Nephron (organoid): ENCODE measurements at regions not wholly inside any gene's neighbourhood (a gene's known extent, or its start where the extent isn't known, plus 50 kb on each side); places are given as distances from the start of the nearest gene placed in this dataset.
"Not testable (repeated sequence)": the region's sequence is repeated elsewhere in the genome, so short reads cannot be mapped to it uniquely, and the experiment has no call there.

Experiments used
- H3K27ac Mint-ChIP-seq, 3 experiments: 2 replicates each; pipeline ENCODE4 v1.8.0; 2020; ENCODE audit warnings: mixed read lengths in 3 of 3, mild to moderate bottlenecking in 2 of 3, moderate library complexity in 1 of 3
- H3K27me3 Mint-ChIP-seq: 2 replicates; pipeline ENCODE4 v1.8.0; 2021; ENCODE audit warnings: low read depth, mild to moderate bottlenecking, moderate library complexity, mixed read lengths
- H3K36me3 Mint-ChIP-seq: 2 replicates; pipeline ENCODE4 v1.8.0; 2020; ENCODE audit warnings: low read depth, mixed read lengths
- H3K4me1 Mint-ChIP-seq: 2 replicates; pipeline ENCODE4 v1.8.0; 2020; ENCODE audit warnings: mixed read lengths
- H3K4me3 Mint-ChIP-seq, 3 experiments: 2 replicates each; pipeline ENCODE4 v1.8.0; 2020; ENCODE audit warnings: mild to moderate bottlenecking in 3 of 3, mixed read lengths in 3 of 3, moderate library complexity in 2 of 3
- H3K9me3 Mint-ChIP-seq: 2 replicates; pipeline ENCODE4 v1.8.0; 2020; ENCODE audit warnings: mixed read lengths
- TF ChIP-seq, protein P1 (sequence below), 3 experiments: fragments of 200-600 bp; sonication (generic); IDR thresholded peaks; one replicate each; pipeline ENCODE4 v1.5.0; 2021; ENCODE audit warnings: antibody characterized with exemption in 3 of 3; ENCODE audit not compliant: unreplicated experiment in 3 of 3

DNA sequence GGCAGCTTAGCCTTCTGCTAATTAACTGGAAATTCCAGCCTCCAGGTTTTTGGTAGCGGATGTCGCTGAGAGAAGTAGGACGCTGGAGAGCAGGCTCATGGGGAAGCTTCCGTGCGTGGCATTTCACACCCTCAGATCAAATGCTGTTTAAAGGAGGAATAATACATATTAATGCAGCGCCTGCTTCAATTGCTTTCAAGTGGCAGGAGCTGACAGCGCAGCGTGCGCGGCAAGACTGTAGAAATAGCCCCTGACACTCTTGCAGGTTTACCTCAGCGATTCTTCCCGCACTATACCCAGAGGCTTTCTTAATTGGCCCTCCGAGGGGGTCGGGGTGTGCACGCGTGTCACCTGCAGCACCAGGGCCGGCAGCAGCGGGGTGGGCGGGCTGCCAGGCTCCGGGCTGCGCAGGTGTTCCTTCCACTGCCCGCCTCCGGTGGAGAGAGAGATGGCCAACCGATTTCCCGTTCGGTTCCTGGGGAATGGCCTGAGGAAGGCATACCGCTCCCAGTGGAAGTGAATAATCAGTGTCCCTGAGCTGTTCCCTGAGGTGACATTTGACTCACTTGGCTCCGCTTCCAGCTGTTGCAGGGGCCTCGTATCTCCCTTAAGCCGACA, 427.9 kb downstream of the KCTD16 start:
- H3K9me3 Mint-ChIP-seq, result peaks cover 6% of the 10 kb centered on the region
- peaks cover 3% of the 10 kb centered on the region for H3K36me3 Mint-ChIP-seq
- no peak overlapping the region for H3K27ac Mint-ChIP-seq
- TF ChIP-seq, protein P1, sequence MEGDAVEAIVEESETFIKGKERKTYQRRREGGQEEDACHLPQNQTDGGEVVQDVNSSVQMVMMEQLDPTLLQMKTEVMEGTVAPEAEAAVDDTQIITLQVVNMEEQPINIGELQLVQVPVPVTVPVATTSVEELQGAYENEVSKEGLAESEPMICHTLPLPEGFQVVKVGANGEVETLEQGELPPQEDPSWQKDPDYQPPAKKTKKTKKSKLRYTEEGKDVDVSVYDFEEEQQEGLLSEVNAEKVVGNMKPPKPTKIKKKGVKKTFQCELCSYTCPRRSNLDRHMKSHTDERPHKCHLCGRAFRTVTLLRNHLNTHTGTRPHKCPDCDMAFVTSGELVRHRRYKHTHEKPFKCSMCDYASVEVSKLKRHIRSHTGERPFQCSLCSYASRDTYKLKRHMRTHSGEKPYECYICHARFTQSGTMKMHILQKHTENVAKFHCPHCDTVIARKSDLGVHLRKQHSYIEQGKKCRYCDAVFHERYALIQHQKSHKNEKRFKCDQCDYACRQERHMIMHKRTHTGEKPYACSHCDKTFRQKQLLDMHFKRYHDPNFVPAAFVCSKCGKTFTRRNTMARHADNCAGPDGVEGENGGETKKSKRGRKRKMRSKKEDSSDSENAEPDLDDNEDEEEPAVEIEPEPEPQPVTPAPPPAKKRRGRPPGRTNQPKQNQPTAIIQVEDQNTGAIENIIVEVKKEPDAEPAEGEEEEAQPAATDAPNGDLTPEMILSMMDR (IDR thresholded peaks at IDR 0.05; ENCODE audit: unreplicated experiment in 3 of 3), result no peak
- H3K4me3 Mint-ChIP-seq, result no peak overlapping the region
- H3K27me3 Mint-ChIP-seq, result no peaks in the 10 kb centered on the region
- no peaks in the 10 kb centered on the region for H3K4me1 Mint-ChIP-seq

DNA sequence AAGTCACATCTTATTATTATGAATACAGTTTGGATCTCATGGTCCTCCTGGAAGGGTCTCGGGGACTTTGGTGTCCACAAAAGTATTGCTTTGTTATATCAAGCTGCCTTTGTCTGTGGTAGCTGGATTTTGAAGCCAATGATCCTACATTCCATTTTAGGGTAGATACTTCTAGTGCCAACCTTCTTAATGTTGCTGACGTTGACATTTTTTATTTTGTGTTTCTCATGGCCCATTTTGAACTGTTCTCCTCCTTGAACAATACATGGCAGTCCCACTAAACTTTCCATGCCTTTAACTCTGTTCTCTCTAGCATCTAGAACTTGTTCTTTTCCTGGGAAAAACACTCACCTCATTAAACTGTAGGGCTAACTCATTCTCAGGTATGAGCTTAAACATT, 425.8 kb downstream of the KCTD16 start:
- no peaks in the 10 kb centered on the region for H3K4me1 Mint-ChIP-seq
- H3K36me3 Mint-ChIP-seq, result peaks cover 5% of the 10 kb centered on the region
- peaks cover 14% of the 10 kb centered on the region for H3K9me3 Mint-ChIP-seq
- H3K27ac Mint-ChIP-seq, result no peak overlapping the region
- H3K4me3 Mint-ChIP-seq, result no peak overlapping the region
- TF ChIP-seq, protein P1 (IDR thresholded peaks at IDR 0.05; ENCODE audit: unreplicated experiment in 3 of 3), result no peak
- peaks cover 4% of the 10 kb centered on the region for H3K27me3 Mint-ChIP-seq

DNA sequence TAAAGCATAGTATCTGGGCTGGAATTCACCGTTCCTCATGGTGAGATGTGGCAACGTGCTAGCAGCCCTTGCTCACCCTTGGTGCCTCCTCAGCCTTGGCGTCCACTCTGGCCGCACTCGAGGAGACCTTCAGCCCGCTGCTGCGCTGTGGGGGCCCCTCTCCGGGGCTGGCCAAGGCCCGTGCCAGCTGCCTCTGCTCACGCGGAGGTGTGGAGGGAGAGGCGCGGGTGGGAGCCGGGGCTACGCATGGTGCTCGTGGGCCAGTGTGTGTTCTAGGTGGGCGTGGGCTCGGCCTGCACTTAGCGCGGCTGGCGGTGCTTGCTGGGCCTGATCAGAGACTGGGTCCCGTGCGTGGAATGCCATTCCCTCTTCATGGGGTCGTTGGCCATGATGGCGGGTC, 424.2 kb downstream of the KCTD16 start:
- TF ChIP-seq, protein P1 (IDR thresholded peaks at IDR 0.05; ENCODE audit: unreplicated experiment in 3 of 3), result no peak
- Mint-ChIP-seq H3K4me3 (no peak overlapping the region), H3K27me3 (peaks cover 4% of the 10 kb centered on the region), H3K9me3 (peaks cover 16% of the 10 kb centered on the region), H3K36me3 (peaks cover 5% of the 10 kb centered on the region), H3K4me1 (no peaks in the 10 kb centered on the region), H3K27ac (peak overlapping the region in 1 of 3 experiments; percentile 65)

DNA sequence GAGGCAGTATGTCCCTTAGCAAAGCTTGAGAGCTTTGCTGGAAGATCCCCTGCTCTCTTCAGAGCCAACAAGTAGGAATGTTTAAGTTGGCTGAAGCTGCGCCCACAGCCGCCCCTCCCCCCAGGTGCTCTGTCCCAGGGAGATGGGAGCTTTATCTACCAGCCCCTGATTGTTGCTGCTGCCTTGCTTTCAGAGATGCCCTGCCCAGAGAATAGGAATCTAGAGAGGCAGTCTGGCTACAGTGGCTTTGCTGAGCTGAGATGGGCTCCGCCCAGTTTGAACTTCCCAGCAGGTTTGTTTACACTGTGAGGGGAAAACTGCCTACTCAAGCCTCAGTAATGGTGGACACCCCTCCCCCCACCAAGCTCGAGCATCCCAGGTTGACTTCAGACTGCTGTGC, 423.6 kb downstream of the KCTD16 start:
- not testable (repeated sequence) for H3K36me3 Mint-ChIP-seq, H3K4me1 Mint-ChIP-seq, H3K27me3 Mint-ChIP-seq, H3K4me3 Mint-ChIP-seq
- peak overlapping the region in 1 of 3 experiments; percentile 65 for H3K27ac Mint-ChIP-seq
- peaks cover 14% of the 10 kb centered on the region for H3K9me3 Mint-ChIP-seq

DNA sequence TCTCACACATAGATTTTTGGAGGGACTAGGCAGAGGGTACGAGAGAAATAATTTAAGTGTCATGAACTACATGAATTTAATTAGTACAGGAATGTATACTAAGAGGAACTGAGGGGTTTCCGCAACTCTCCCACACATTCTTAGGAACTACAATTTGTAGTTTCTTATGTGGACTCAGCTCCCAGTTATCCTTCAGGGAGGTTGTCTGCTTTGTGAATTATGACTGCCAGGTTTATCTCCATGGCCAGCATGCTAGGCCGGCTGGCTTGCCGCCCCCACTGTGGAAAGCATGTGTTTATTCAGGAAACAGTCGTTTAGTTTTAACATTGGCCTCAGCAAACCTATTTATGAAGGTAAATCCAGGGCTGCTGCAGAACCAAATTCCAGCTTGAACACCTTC, 415.0 kb downstream of the KCTD16 start:
- H3K27me3 Mint-ChIP-seq, result no peaks in the 10 kb centered on the region
- no peaks in the 10 kb centered on the region for H3K36me3 Mint-ChIP-seq
- TF ChIP-seq, protein P1 (IDR thresholded peaks at IDR 0.05; ENCODE audit: unreplicated experiment in 3 of 3), result no peak
- H3K27ac Mint-ChIP-seq, result peak overlapping the region; percentile 73 to 95 (median 86)
- H3K4me1 Mint-ChIP-seq, result peaks cover 23% of the 10 kb centered on the region
- no peak overlapping the region for H3K4me3 Mint-ChIP-seq
- H3K9me3 Mint-ChIP-seq, result peaks cover 5% of the 10 kb centered on the region

DNA sequence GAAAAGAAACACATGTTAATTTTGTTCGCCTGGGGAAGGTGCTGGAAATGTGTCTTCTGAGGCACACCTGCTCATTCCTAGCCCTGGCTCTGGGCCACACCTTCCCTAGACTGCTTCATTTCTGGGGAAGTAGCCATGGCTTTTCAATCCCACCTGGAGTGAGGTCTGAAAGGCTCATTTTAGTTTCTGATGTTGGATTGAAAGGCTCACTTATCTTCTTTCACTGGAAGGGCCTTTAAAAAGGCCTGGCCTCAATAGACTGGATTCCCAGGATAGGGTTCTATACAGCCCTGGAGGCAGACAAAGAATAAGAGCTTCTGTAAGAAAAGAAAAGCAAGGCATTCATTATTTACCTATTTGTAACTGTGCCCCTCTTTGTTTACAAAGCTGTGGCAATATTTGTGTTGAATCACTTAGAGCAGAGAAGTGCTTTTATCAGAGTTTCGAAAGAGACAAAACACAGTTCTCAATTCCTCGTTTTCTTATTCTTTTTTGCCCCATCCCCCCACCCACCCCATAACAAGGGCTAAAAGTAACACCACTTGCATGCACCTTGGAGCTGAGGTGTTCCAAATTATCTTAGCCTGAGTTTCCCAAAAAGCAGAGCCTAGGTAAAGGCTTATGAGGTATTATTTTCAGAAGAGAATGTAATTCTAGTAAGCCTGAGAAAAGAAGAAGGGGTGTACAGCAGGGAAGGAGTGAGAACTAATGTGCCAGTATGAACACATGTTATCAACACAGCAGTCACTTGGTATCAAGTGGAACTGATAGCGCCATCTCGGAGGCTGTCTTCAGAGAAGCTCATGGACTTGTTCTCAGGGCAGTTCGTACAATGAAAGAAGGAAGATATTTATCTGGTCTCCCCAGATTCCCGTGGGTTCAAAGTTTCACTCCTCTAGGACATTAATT, 413.1 kb downstream of the KCTD16 start:
- peak overlapping the region; percentile 25 to 81 (median 45) for H3K27ac Mint-ChIP-seq
- H3K9me3 Mint-ChIP-seq, result no peaks in the 10 kb centered on the region
- H3K4me3 Mint-ChIP-seq, result no peak overlapping the region
- H3K4me1 Mint-ChIP-seq, result peaks cover 23% of the 10 kb centered on the region
- no peaks in the 10 kb centered on the region for H3K36me3 Mint-ChIP-seq
- H3K27me3 Mint-ChIP-seq, result no peaks in the 10 kb centered on the region
- TF ChIP-seq, protein P1 (IDR thresholded peaks at IDR 0.05; ENCODE audit: unreplicated experiment in 3 of 3), result no peak
